Right lobe of liver (tissue), 4 donors: ENCODE measurements at regions not wholly inside any gene's neighbourhood (a gene's known extent, or its start where the extent isn't known, plus 50 kb on each side); places are given as distances from the start of the nearest gene placed in this dataset.

Experiments used
- CTCF ChIP-seq, 4 donors: fragments of 200-600 bp in 3 of 4; fragments of 450-650 bp in 1 of 4; IDR thresholded peaks; one replicate each; pipeline versions ENCODE4 v1.5.1 to v1.8.0; 2016 to 2022; ENCODE audit warnings: antibody characterized with exemption in 4 of 4, mild to moderate bottlenecking in 2 of 4
- POLR2A ChIP-seq: fragments of 450-650 bp; IDR thresholded peaks from one replicate; pipeline ENCODE4 v1.6.1; 2017; ENCODE audit warnings: antibody characterized with exemption, mild to moderate bottlenecking
- donor health status: DM: no; HTN: no; CAD: no.
- donor health status: DM: no; HTN: no; CAD: no.
- donor health status: DM: no; HTN: yes; CAD: no.

GRCh38 chr6:119676961-119677360 lies 327.4 kb upstream of the MAN1A1 start:
- TF ChIP-seq CTCF (IDR thresholded peaks at IDR 0.05) (no peak), POLR2A (no peak)
